OCI-LY7 (cell line): ENCODE measurements at regions not wholly inside any gene's neighbourhood (a gene's known extent, or its start where the extent isn't known, plus 50 kb on each side); places are given as distances from the start of the nearest gene placed in this dataset.

ENCODE experiments used
- BruUV-seq: library from RNA; stranded (reverse); fragments of 400-500 nt; replicated peaks from 2 replicates; lab custom pipeline; 2021; lab: Mats Ljungman, UMichigan
- CTCF ChIA-PET: fragments of 300-600 bp; sonication (Branson Sonifier 250); formaldehyde crosslinking; loops from one replicate; lab custom pipeline; 2022; ENCODE audit warnings: antibody characterized with exemption; ENCODE audit not compliant: unreplicated experiment; lab: Charles Lee
- POLR2A ChIA-PET: fragments of 300-600 bp; sonication (Branson Sonifier 250); formaldehyde crosslinking; loops from one replicate; lab custom pipeline; 2022; ENCODE audit warnings: antibody characterized with exemption; lab: Charles Lee
- DNase-seq: peaks from one replicate; pipeline ENCODE4 v3.0.0-alpha.2; 2015; ENCODE audit warnings: low spot score
- H2AFZ ChIP-seq: fragments of 200-600 bp; sonication (generic), shearing (Covaris generic); 2 replicates; pipeline ENCODE4 v1.6.1; 2014; ENCODE audit warnings: mild to moderate bottlenecking, antibody characterized with exemption, low read length, moderate library complexity
- H3K27ac ChIP-seq: fragments of 200-600 bp; sonication (generic); 2 replicates; pipeline ENCODE4 v1.5.1; 2014; ENCODE audit warnings: mixed run types, low read depth, mild to moderate bottlenecking, moderate library complexity, low read length, inconsistent platforms; ENCODE audit not compliant: poor library complexity, severe bottlenecking
- H3K36me3 ChIP-seq: fragments of 200-600 bp; sonication (generic); 2 replicates; pipeline ENCODE4 v1.6.1; 2014; ENCODE audit warnings: mild to moderate bottlenecking, antibody characterized with exemption, low read length, moderate library complexity, mixed read lengths; ENCODE audit not compliant: insufficient read depth
- H3K4me1 ChIP-seq: fragments of 200-600 bp; sonication (generic); 2 replicates; pipeline ENCODE4 v1.5.1; 2014; ENCODE audit warnings: mild to moderate bottlenecking, low read length; ENCODE audit not compliant: insufficient read depth, poor library complexity, severe bottlenecking
- H3K4me2 ChIP-seq: fragments of 200-600 bp; sonication (generic); 2 replicates; pipeline ENCODE4 v1.6.1; 2014; ENCODE audit warnings: mild to moderate bottlenecking, low read length
- H3K4me3 ChIP-seq: fragments of 200-600 bp; sonication (generic); 2 replicates; pipeline ENCODE4 v1.5.1; 2014; ENCODE audit warnings: mild to moderate bottlenecking, low read depth, low read length; ENCODE audit not compliant: poor library complexity, severe bottlenecking
- H3K79me2 ChIP-seq: fragments of 200-600 bp; sonication (generic); 2 replicates; pipeline ENCODE4 v1.6.1; 2016; ENCODE audit warnings: low read depth, mild to moderate bottlenecking, low read length, moderate library complexity, mixed read lengths; ENCODE audit not compliant: insufficient read depth
- H3K9me2 ChIP-seq: fragments of 200-600 bp; sonication (generic); 2 replicates; pipeline ENCODE4 v1.6.1; 2016; ENCODE audit warnings: mild to moderate bottlenecking, low read length, mixed read lengths; ENCODE audit not compliant: insufficient read depth
- H3K9me3 ChIP-seq: fragments of 200-600 bp; sonication (generic); 2 replicates; pipeline ENCODE4 v1.6.1; 2014; ENCODE audit warnings: mild to moderate bottlenecking, mixed run types, low read length, mixed read lengths
- H4K20me1 ChIP-seq: fragments of 200-600 bp; sonication (generic); 2 replicates; pipeline ENCODE4 v1.6.1; 2014; ENCODE audit warnings: mild to moderate bottlenecking, antibody characterized with exemption, low read length, moderate library complexity, mixed read lengths; ENCODE audit not compliant: insufficient read depth
- EZH2phosphoT487 ChIP-seq: fragments of 200-600 bp; sonication (generic); IDR thresholded peaks from 2 replicates; pipeline ENCODE4 v1.6.1; 2018; ENCODE audit warnings: low read depth, borderline replicate concordance, mild to moderate bottlenecking, mixed run types, antibody characterized with exemption, low read length, moderate library complexity, mixed read lengths
- intact Hi-C: fragments of 100-400 bp; cut with micrococcal nuclease; formaldehyde crosslinking; loops from one replicate; pipeline ENCODE4 v1.10.0; 2022; ENCODE audit not compliant: unreplicated experiment
- TF ChIP-seq, protein P1 (sequence below): fragments of 200-600 bp; sonication (generic); conservative IDR thresholded peaks from 2 replicates; pipeline ENCODE4 v1.5.1; 2014; ENCODE audit warnings: mild to moderate bottlenecking, antibody characterized with exemption, low read length, moderate library complexity, mixed read lengths

DNA sequence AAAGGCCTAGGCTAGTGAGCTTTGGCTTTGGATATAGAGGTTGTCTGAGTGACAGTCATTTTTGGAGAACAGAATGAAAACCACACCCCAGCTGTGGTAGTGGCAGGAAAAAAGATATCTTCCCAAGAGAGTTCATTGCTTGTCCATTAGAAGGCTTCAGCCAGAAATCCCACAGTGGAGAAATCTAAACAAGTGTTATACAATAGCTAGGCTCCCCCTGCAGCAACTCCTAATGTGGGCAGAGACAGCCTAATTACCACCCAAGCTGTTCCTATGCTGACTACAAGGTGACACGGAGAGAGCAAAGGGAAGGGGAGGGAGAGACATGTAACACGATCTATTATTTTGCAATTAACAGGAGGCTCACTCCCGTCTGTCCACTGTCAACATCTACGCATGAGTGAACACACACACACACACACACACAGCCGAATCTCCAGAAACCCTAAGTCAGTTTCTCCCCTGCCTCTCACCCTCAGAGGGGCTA, 147.5 kb upstream of the TCF21 start:
- H3K9me2 ChIP-seq = no peaks in the 10 kb centered on the region
- no peak overlapping the region for H3K4me2 ChIP-seq
- no peaks in the 10 kb centered on the region for H3K4me1 ChIP-seq
- CTCF ChIA-PET = no interaction called here
- H3K9me3 ChIP-seq = no peaks in the 10 kb centered on the region
- DNase-seq = no peak
- H3K4me3 ChIP-seq = no peak overlapping the region
- H3K79me2 ChIP-seq = no peaks in the 10 kb centered on the region
- H2AFZ ChIP-seq = no peak overlapping the region
- H3K36me3 ChIP-seq = no peaks in the 10 kb centered on the region
- H4K20me1 ChIP-seq = no peaks in the 10 kb centered on the region
- POLR2A ChIA-PET = interaction anchor here (1.1 kb wide), 1 partner anchor 31 kb away, joined by 7 read pairs; no protein-coding TSS in a partner anchor
- TF ChIP-seq, protein P1, sequence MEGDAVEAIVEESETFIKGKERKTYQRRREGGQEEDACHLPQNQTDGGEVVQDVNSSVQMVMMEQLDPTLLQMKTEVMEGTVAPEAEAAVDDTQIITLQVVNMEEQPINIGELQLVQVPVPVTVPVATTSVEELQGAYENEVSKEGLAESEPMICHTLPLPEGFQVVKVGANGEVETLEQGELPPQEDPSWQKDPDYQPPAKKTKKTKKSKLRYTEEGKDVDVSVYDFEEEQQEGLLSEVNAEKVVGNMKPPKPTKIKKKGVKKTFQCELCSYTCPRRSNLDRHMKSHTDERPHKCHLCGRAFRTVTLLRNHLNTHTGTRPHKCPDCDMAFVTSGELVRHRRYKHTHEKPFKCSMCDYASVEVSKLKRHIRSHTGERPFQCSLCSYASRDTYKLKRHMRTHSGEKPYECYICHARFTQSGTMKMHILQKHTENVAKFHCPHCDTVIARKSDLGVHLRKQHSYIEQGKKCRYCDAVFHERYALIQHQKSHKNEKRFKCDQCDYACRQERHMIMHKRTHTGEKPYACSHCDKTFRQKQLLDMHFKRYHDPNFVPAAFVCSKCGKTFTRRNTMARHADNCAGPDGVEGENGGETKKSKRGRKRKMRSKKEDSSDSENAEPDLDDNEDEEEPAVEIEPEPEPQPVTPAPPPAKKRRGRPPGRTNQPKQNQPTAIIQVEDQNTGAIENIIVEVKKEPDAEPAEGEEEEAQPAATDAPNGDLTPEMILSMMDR = no peak
- no peak for TF ChIP-seq EZH2phosphoT487
- intact Hi-C loops = no loop called here
- H3K27ac ChIP-seq = no peak overlapping the region
- BruUV-seq = no TSS peak

DNA sequence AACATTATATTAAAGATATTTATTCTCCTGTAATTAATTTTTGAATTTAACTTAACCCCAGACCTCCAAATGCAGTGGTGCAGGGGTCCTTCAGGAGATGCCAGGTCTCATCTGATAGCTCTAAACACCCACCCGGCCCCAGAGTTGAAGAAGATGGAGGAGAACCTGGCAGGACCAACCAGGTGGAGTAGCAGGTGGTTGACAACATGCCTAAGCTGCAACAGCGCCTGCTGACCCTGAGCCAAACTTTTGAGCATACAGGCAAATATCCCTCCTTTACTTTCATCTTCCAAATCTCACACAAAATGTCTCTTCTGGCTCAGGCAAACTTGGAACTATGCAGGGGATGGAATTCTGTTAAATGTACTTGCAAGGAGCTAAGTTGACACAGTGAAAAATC, 145.3 kb upstream of the TCF21 start:
- no peaks in the 10 kb centered on the region for H4K20me1 ChIP-seq
- TF ChIP-seq, protein P1 = no peak
- TF ChIP-seq EZH2phosphoT487 = no peak
- H3K36me3 ChIP-seq = no peaks in the 10 kb centered on the region
- no peak overlapping the region for H3K4me3 ChIP-seq
- no peak overlapping the region for H3K27ac ChIP-seq
- ChIA-PET POLR2A (interaction anchor here (1.2 kb wide), 1 partner anchor 37 kb away, joined by 3 read pairs; no protein-coding TSS in a partner anchor), CTCF (no interaction called here)
- BruUV-seq = no TSS peak
- no peaks in the 10 kb centered on the region for H3K9me3 ChIP-seq
- H3K4me2 ChIP-seq = no peak overlapping the region
- intact Hi-C loops = no loop called here
- H3K4me1 ChIP-seq = no peaks in the 10 kb centered on the region
- no peaks in the 10 kb centered on the region for H3K79me2 ChIP-seq
- DNase-seq = no peak
- no peaks in the 10 kb centered on the region for H3K9me2 ChIP-seq
- no peak overlapping the region for H2AFZ ChIP-seq

DNA sequence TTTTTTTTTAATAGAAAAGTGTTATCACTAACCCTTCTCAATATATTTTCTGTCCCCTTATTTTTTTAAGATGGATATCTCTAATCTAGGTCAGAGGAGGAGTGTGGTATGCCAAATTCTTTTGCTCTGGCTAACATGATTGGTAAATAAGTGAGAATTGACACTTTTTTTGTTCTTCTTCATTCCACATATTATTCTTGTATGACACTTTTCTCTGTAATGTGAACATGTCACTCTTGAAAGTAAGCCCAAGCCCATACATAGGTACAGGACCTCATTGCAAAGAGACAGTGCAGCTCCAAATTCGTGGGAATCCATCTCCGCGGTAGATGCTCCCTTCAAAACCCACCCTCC, 142.5 kb upstream of the TCF21 start:
- no peak overlapping the region for H3K4me3 ChIP-seq
- H3K4me1 ChIP-seq = no peaks in the 10 kb centered on the region
- no peak overlapping the region for H2AFZ ChIP-seq
- no peak for DNase-seq
- no peaks in the 10 kb centered on the region for H3K9me3 ChIP-seq
- H3K9me2 ChIP-seq = no peaks in the 10 kb centered on the region
- intact Hi-C loops = no loop called here
- no TSS peak for BruUV-seq
- no peaks in the 10 kb centered on the region for H3K79me2 ChIP-seq
- H3K36me3 ChIP-seq = no peaks in the 10 kb centered on the region
- no peak overlapping the region for H3K27ac ChIP-seq
- no peaks in the 10 kb centered on the region for H4K20me1 ChIP-seq
- no peak overlapping the region for H3K4me2 ChIP-seq
- POLR2A ChIA-PET = interaction anchor here (0.8 kb wide), 1 partner anchor 1930 kb away, joined by 3 read pairs; no protein-coding TSS in a partner anchor
- no peak for TF ChIP-seq EZH2phosphoT487
- TF ChIP-seq, protein P1 = no peak
- CTCF ChIA-PET = no interaction called here
